Ecto neural progenitor cell (in vitro differentiated cells): ENCODE measurements at regions not wholly inside any gene's neighbourhood (a gene's known extent, or its start where the extent isn't known, plus 50 kb on each side); places are given as distances from the start of the nearest gene placed in this dataset.

ENCODE experiments used
- DNase-seq: peaks from one replicate; pipeline ENCODE4 v3.0.0-alpha.2; 2018; ENCODE audit warnings: low spot score

GRCh38 chr2:236745420-236746210 lies 176.0 kb downstream of the ACKR3 start:
- peak; percentile 59 for DNase-seq

GRCh38 chr2:236746833-236747232 lies 177.2 kb downstream of the ACKR3 start:
- no peak for DNase-seq

DNA sequence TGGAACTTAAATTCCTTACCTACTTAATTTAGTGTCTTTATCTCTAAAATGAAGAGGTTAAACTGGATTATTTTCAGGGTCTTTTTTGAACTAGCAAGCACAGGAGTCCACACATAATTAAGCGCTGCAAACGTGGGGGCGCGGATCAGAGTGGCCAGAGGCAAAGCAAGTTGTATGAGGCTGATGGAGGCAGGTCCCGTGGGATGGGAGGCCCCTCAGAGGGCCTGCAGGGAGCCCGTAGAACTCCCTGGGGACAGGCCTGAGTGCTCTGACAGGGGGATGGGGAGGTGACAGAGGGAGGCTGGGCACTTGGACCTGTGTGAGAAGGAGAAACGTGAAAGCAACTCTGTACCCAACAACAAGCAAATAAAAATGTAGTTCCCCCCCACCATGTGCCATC lies 177.8 kb downstream of the ACKR3 start:
- DNase-seq, result no peak

GRCh38 chr2:236747925-236748324 lies 178.3 kb downstream of the ACKR3 start:
- no peak for DNase-seq

DNA sequence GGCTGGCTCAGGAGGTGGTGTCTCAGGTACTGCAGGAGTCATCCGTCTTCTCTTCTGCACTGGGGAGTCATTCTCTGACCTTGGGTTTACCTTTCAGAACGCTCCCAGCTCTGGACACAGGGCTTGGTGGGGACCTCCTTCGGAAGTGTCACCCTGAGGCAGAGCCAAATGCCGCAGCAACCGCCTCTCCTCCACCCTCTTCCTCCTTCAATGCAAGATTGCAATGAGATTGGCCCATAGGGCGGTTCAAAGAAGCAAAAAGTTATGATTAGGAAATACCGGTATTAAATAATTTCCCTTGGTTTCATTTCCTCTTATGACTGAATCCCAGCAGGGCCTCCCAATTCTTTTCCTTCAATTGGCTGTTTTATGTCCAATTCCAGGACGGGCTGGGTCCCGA lies 178.8 kb downstream of the ACKR3 start:
- no peak for DNase-seq

DNA sequence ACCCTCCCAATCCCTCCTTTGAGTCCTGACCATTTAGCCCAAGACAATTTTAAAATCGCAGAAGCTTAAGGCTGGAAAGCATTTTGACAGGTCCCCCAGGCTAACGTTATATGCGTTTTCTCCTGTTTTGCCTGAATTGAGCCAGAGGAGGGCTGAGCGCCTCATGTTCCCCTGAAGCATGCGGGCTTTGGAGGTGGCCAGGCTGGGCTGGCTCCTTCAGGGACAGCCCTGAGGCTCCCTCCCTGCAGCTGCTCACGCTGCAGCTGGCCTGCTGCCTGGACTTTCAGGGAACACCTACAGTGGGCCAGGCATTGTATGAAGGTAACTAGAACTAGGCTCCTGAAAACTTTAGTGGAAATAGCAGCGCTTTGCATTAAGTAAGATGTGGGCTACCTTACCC lies 179.2 kb downstream of the ACKR3 start:
- no peak for DNase-seq

DNA sequence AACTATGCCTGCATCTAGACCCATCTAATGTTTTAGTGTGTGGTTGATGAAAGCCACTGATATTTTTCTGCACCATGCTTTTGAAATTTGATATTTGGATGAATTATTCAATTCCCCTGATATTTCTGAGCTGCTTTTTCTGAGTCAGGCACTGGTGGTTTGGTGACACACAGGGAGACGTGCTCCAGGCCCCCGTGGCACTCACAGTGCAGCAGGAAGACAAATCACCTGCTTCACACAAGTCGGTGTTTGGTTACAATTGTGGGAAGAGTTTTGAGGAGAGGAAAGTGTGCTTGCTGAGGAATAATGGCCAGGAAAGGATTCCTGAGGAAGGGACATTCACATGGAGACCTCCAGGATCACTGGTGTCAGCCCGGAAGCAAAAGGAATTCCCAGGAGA lies 179.7 kb downstream of the ACKR3 start:
- no peak for DNase-seq

DNA sequence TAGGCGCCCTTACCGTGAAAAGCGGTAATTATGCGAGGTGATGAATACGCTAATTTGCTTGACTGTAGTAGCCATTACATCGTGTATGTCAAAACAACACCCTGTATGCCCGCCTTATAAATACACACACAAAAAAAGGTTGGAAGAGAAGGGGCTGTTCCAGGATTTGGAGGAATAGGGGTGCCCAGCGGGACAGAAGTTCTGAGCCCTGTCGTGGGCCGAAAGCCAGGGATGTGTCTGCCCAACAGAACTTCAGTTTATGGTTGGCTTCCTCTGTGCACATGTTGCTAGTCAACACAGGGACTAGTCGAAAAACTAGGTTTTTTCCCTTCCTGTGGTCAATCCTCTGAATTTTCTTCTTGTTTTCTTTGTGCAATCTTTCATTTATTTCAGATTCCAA lies 182.5 kb downstream of the ACKR3 start:
- DNase-seq, result no peak

GRCh38 chr2:236753606-236754270 lies 184.1 kb downstream of the ACKR3 start:
- DNase-seq, result no peak

- DNase-seq, result no peak
Observed at GRCh38 chr2:236754271-236754944, 184.8 kb downstream of the ACKR3 start.

DNA sequence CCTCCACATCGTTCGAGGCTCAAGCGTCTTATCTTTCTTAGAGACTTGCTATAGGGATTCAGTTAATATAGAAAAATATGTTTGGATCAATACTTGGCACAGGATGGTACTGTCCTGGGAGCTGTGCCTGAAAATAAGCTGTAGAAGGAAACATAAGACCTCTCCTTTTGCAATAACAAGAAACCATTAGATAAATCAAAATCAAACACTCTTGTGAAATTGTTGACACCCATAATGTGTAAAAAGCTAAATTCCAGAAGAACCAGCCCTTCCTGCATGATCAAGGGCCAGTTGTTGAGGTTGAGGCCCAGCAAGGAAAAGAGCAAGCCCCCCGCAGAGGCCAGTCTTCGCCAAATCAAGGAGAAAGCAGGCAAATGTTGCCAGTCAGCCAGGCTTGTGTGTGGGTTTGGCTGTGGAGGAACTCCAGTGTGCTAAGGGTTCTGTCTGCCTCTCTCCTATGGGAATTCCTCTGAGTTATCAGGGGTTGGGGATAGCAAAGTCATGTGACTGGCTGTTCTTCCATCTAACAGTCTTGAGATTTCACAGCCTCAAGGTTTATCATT lies 185.7 kb downstream of the ACKR3 start:
- no peak for DNase-seq

DNA sequence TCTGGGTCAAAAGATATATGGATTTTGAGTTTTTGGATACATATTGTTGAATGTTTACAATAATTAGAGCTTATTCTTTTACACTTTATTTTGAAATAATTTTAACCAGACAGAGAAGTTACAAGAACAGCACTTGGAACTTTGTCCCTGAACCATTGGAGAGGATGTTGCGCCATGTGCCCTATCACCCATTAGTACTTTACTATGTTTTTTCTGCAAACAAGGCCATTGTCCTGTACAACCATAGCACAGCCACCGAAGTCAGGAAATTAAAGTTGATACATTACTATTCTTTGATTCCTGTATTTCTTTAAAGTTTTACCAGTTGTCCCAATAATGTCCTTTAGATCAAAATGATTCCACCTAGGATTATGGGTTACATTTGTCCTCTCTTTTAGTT lies 188.8 kb downstream of the ACKR3 start:
- no peak for DNase-seq

- DNase-seq, result no peak
Observed at GRCh38 chr2:236760246-236760645, 190.6 kb downstream of the ACKR3 start.

- DNase-seq, result no peak
Observed at GRCh38 chr2:236761358-236761757, 191.7 kb downstream of the ACKR3 start.

- DNase-seq, result no peak
Observed at GRCh38 chr2:236762628-236763027, 193.0 kb downstream of the ACKR3 start.

DNA sequence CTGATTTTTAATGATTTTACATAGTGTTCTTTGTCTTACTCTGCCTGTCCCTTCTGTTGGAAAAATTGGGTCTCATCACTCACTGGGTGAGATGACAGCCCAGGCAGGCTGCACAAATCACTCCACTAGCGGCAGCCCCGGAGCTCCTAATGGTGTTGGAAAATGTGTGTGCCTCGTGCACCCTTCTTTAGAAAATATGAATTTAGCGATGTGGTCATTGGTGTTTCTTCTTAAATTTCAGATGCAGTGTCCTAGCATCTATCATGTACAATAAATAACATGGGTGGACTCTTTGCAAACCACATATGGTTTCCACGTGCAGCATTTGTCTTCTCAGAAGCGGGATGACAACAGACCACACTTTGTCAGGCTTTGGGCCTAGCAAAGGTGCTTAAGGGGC lies 194.2 kb downstream of the ACKR3 start:
- no peak for DNase-seq

DNA sequence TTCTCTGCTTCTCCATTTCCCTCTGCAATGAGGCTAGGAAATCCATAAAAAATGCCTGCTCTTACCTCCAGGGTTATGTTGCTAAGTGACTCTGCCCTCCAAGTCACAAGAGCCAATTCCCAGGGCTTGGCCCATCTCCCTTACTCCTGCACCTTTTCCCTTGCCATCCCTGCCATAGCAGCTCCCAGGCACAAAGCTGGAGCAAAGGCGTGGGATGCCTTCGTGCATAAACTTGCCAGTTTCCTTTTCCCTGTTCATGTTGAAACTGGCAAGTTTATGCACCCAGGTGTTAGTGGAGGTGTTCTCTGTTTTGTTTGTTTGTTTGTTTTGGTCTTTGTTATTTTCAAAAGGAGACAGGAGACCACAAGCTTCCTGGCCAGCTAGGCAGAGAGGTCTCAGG lies 195.1 kb downstream of the ACKR3 start:
- DNase-seq, result no peak

GRCh38 chr2:236765478-236765877 lies 195.9 kb downstream of the ACKR3 start:
- no peak for DNase-seq

DNA sequence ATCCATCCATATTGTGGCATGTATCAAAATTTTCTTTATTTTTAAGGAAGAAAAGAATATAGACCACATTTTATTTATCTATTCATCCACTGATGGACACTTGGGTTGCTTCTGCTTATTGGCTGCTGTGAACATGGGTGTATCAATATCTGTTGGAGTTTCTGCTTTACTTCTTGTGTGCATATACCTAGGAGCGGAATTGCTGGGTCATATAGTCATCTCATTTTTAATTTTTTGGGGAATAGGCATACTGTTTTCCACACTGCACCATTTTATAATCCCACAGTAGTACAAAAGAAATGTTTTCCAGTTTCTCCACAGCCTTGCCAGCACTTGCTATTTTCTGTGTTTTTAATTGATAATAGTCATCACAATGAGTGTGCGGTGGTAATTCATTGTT lies 197.2 kb downstream of the ACKR3 start:
- no peak for DNase-seq

- DNase-seq, result no peak
Observed at GRCh38 chr2:236767941-236768340, 198.3 kb downstream of the ACKR3 start.

DNA sequence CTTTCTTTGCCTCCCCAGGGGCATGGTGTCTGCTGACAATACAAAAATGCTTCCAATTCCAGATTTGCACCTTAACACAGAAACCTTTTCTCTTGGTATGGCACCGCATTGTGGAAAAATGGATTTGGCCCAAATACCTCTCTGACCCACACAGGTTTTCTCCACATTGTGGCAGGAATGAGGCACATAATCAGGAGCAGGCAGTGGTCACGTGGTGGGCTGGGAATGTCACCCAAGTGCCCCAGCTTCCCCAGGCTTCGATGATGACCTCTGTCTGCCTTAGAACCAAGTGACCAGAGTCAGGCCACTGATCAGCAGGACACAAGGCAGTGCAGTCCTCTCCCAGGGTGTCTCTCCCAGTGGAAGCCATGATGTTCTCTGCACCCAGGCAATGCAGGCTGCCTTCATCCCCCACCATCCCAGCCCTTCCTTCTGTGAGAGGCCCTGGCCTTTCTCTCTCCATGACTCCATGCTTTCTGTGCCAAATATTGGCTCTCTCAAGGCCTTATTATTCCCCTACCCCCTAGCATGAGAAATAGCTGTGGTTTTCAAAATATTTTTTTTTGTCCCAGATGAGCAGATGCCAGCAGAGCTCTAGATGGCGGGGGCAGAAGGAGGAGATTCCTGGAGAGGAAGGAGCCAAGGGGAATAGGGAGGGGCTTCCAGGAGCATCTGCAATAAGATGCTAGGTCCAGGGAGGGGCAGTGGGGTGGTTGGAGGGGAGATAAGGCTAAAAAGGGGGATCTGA lies 198.9 kb downstream of the ACKR3 start:
- no peak for DNase-seq

GRCh38 chr2:236769981-236770671 lies 200.5 kb downstream of the ACKR3 start:
- no peak for DNase-seq
